Panc1 (cell line): ENCODE measurements at regions not wholly inside any gene's neighbourhood (a gene's known extent, or its start where the extent isn't known, plus 50 kb on each side); places are given as distances from the start of the nearest gene placed in this dataset.
"Not testable (repeated sequence)": the region's sequence is repeated elsewhere in the genome, so short reads cannot be mapped to it uniquely, and the experiment has no call there.

ENCODE experiments used
- CTCF ChIP-seq: fragments of 450-650 bp; IDR thresholded peaks from 2 replicates; pipeline ENCODE4 v1.5.1; 2017; ENCODE audit warnings: mild to moderate bottlenecking
- POLR2AphosphoS5 ChIP-seq: IDR thresholded peaks from 2 replicates; pipeline ENCODE4 v1.6.1; 2012; ENCODE audit warnings: mild to moderate bottlenecking, low read depth, low read length, moderate library complexity
- REST ChIP-seq, 2 experiments: IDR thresholded peaks; 2 replicates each; pipeline ENCODE4 v1.6.1; 2011 to 2012; ENCODE audit warnings: low read depth in 2 of 2, control low read depth in 1 of 2, low read length in 1 of 2, mild to moderate bottlenecking in 1 of 2, moderate library complexity in 1 of 2; ENCODE audit not compliant: insufficient read depth in 1 of 2
- SIN3A ChIP-seq: IDR thresholded peaks from 2 replicates; pipeline ENCODE4 v1.6.1; 2012; ENCODE audit warnings: low read depth, mild to moderate bottlenecking, low read length, moderate library complexity, borderline replicate concordance; ENCODE audit not compliant: insufficient read depth
- TCF7L2 ChIP-seq: IDR thresholded peaks from 2 replicates; pipeline ENCODE4 v1.6.1; 2011; ENCODE audit warnings: mild to moderate bottlenecking, low read depth, low read length, inconsistent platforms

GRCh38 chr18:38771620-38772019, 1206.0 kb upstream of the CELF4 start:
- not testable (repeated sequence) for TF ChIP-seq CTCF; REST (IDR thresholded peaks at IDR 0.05; ENCODE audit: insufficient read depth in 1 of 2, low read depth in 2 of 2, low read length in 1 of 2); SIN3A; POLR2AphosphoS5; TCF7L2
